AG09319 (cell line): ENCODE measurements at regions not wholly inside any gene's neighbourhood (a gene's known extent, or its start where the extent isn't known, plus 50 kb on each side); places are given as distances from the start of the nearest gene placed in this dataset.

Source experiments
- DNase-seq: peaks from one replicate; pipeline ENCODE4 v3.0.0-alpha.2; 2010; ENCODE audit warnings: low read depth; ENCODE audit errors: extremely low read depth
- TF ChIP-seq, protein P1 (sequence below): IDR thresholded peaks from 2 replicates; pipeline ENCODE4 v1.5.1; 2011; ENCODE audit warnings: low read depth, mild to moderate bottlenecking, inconsistent platforms, low read length, moderate library complexity

DNA sequence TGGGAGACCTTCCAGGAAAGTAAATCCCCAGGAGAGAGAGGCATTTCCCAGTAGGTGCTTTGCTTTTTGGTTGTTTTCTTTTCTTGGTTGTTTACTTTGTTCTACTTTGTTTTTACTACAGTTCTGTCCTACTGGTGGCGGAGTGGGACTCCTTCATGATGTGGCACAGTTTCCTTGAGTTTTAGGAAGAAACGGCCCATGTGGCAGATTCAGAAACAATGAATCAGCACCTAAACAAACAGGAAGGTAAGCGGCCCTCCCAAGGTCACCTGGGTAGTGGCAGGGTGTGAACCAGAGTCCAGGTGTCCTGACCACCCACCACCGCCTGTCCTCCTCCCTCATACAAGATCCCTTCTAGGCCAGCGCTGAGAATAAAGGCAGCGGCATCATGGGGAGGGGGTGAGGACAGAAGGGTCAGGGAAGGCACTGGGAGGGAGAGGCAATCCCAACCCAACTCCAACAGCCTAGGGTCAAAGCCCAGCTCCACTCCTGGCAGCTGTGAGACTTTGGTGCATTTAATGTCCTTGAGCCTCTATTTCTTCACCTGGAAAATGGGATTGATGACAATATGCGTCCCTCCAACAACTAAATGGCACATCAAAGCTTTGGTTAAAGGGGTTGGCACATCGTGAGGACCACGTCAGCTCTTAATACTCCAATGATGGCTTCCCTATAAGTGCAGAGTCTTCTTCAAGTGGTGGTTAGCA, 111.5 kb upstream of the BCL2L14 start:
- TF ChIP-seq, protein P1, sequence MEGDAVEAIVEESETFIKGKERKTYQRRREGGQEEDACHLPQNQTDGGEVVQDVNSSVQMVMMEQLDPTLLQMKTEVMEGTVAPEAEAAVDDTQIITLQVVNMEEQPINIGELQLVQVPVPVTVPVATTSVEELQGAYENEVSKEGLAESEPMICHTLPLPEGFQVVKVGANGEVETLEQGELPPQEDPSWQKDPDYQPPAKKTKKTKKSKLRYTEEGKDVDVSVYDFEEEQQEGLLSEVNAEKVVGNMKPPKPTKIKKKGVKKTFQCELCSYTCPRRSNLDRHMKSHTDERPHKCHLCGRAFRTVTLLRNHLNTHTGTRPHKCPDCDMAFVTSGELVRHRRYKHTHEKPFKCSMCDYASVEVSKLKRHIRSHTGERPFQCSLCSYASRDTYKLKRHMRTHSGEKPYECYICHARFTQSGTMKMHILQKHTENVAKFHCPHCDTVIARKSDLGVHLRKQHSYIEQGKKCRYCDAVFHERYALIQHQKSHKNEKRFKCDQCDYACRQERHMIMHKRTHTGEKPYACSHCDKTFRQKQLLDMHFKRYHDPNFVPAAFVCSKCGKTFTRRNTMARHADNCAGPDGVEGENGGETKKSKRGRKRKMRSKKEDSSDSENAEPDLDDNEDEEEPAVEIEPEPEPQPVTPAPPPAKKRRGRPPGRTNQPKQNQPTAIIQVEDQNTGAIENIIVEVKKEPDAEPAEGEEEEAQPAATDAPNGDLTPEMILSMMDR: no peak
- DNase-seq: no peak

DNA sequence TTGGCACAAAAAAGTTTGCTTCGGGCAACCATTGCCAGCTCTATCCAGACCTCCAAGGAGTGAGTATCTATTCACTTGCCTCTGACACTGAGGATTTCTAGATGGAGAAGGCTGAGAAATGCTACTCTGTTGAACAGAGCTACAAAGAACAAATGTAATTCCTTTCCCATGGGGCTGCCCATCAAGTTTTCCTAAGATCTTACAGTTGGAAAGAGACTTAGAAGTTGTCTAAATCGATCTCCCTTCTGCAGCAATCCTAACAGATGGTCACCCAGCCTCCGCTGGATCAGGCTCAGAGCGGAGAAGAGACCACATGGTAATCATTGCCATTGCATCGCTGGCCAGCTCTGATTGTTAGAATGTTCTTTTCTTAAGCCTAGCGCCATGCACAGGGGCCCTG, 110.1 kb upstream of the BCL2L14 start:
- TF ChIP-seq, protein P1: no peak
- DNase-seq: no peak

DNA sequence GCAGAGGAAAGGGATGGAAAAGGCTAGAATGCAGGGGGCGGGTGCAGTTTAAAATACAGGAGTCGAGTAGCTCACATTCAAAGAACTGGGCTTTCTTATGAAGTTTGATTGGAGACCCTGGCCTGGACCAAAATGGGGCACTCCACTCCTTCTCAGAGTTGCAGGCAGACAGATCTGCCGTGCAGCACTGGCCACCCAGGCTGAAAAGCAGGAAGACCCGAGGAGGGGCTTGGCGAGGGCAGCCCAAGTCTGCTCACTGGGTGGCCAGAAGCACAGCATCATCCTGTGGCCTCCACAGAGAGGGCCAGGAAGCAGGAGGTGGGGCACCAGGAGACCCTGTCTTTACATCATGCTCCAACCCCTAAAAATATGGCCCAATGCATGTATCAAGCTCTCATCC, 109.1 kb upstream of the BCL2L14 start:
- no peak for DNase-seq
- TF ChIP-seq, protein P1: no peak

DNA sequence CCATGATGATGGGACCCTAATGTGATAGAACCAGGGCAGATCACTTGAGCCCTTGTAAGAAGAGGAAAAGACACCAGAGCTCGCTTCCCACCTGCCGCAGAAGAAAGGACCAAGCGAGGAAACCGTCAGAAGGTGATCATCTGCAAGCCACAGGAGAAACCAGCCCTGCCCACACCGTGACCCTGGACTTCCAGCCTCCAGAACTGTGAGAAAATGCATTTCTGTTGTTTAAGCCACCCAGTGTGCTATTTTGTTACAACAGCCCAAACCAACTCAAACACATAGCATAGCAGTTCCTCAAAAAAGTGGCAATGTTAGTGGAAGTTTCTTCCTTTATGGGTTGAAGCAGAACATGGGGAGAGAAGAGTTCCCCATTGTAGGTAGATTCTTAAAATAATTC, 107.9 kb upstream of the BCL2L14 start:
- TF ChIP-seq, protein P1: no peak
- DNase-seq: no peak

DNA sequence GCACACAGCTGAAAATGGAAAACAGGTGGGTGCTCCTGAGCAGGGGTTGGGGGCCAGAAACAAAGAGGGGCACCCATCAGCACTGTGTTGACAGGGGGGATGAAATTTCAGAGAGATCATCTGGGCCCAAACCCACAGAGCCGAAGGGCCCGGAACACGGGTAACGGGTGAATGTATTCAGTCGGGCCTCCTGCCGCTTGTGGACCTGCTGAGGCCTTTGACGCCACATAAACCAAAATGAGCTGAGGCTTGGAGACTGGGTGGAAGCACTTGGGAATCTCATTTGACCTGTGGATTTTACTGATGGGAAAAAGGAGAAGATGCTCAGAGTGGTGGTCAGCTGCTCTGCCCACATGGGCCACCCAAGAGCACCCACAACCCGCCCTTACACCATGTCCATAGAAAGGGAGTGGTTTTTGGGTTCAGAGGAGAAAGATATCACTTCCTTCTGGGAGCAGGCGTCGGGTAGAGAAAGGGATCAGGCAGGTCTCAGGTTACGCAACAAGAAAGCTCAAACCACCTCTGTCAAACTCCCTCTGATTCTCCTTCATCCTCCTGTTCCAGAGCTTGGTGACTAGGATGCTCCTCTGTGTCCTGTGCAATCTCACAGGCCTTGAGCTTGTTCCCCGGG, 106.8 kb upstream of the BCL2L14 start:
- DNase-seq: no peak
- TF ChIP-seq, protein P1: no peak

DNA sequence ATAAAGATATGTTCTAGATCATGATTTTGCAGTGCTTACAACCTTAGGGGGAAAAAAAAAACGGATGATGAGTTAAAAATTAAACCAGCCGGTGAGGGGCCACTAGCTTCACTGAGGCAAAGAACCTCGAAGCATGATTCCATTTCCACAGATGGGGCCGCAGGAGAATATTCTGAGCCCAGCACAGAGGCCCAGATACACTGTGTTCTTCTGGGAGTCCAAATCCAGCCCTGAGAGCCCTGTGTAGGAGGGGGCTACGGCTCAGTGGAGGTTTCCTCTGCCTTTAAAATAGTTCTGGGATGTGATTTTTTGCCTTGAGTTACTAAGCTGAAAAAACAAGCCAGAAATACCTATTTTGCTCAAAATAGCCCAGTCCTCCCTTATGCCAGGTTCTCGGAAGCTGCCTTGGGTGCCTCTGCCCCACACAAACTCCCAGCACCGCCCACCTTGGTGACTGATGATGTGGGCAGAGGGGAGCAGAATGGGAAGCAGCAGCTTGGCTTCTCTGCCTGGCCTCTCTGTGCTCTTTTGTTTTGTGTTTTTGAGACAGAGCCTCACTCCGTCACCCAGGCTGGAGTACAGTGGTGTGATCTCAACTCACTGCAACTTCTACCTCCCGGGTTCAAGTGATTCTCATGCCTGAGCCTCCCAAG, 105.4 kb upstream of the BCL2L14 start:
- TF ChIP-seq, protein P1: no peak
- DNase-seq: no peak
